ENCODE measurements at regions not wholly inside any gene's neighbourhood (a gene's known extent, or its start where the extent isn't known, plus 50 kb on each side); places are given as distances from the start of the nearest gene placed in this dataset.

GRCh38 chr19:30284209-30284608, 88.0 kb upstream of the ZNF536 start:
- TF ChIP-seq CTCF (IDR thresholded peaks at IDR 0.05), result no peak
- peaks cover 28% of the 10 kb centered on the region for H3K9me3 Mint-ChIP-seq (ENCODE audit: unreplicated experiment)
- no peak overlapping the region for H3K27ac Mint-ChIP-seq (ENCODE audit: unreplicated experiment)
- no peak overlapping the region for H3K4me3 Mint-ChIP-seq (ENCODE audit: unreplicated experiment)
- no peak for DNase-seq (ENCODE audit: extremely low spot score, unreplicated experiment)
- no peaks in the 10 kb centered on the region for H3K4me1 Mint-ChIP-seq (ENCODE audit: unreplicated experiment)
- no peaks in the 10 kb centered on the region for H3K27me3 Mint-ChIP-seq (ENCODE audit: unreplicated experiment)
- H3K36me3 Mint-ChIP-seq (ENCODE audit: unreplicated experiment), result no peaks in the 10 kb centered on the region

GRCh38 chr19:30284885-30285284, 87.3 kb upstream of the ZNF536 start:
- no peak for DNase-seq (ENCODE audit: extremely low spot score, unreplicated experiment)
- Mint-ChIP-seq H3K36me3 (ENCODE audit: unreplicated experiment) (no peaks in the 10 kb centered on the region), H3K9me3 (ENCODE audit: unreplicated experiment) (peaks cover 30% of the 10 kb centered on the region), H3K27ac (ENCODE audit: unreplicated experiment) (no peak overlapping the region), H3K4me1 (ENCODE audit: unreplicated experiment) (no peaks in the 10 kb centered on the region), H3K27me3 (ENCODE audit: unreplicated experiment) (no peaks in the 10 kb centered on the region), H3K4me3 (ENCODE audit: unreplicated experiment) (no peak overlapping the region)
- no peak for TF ChIP-seq CTCF (IDR thresholded peaks at IDR 0.05)

- H3K36me3 Mint-ChIP-seq (ENCODE audit: unreplicated experiment), result no peaks in the 10 kb centered on the region
- no peak overlapping the region for H3K27ac Mint-ChIP-seq (ENCODE audit: unreplicated experiment)
- DNase-seq (ENCODE audit: extremely low spot score, unreplicated experiment), result no peak
- H3K27me3 Mint-ChIP-seq (ENCODE audit: unreplicated experiment), result no peaks in the 10 kb centered on the region
- no peaks in the 10 kb centered on the region for H3K4me1 Mint-ChIP-seq (ENCODE audit: unreplicated experiment)
- H3K9me3 Mint-ChIP-seq (ENCODE audit: unreplicated experiment), result peaks cover 45% of the 10 kb centered on the region
- TF ChIP-seq CTCF (IDR thresholded peaks at IDR 0.05), result no peak
- no peak overlapping the region for H3K4me3 Mint-ChIP-seq (ENCODE audit: unreplicated experiment)
Measured at GRCh38 chr19:30286378-30286777, 85.8 kb upstream of the ZNF536 start.

- Mint-ChIP-seq H3K4me1 (ENCODE audit: unreplicated experiment) (no peaks in the 10 kb centered on the region), H3K27me3 (ENCODE audit: unreplicated experiment) (no peaks in the 10 kb centered on the region), H3K27ac (ENCODE audit: unreplicated experiment) (no peak overlapping the region), H3K9me3 (ENCODE audit: unreplicated experiment) (peaks cover 53% of the 10 kb centered on the region), H3K4me3 (ENCODE audit: unreplicated experiment) (no peak overlapping the region), H3K36me3 (ENCODE audit: unreplicated experiment) (no peaks in the 10 kb centered on the region)
- no peak for TF ChIP-seq CTCF (IDR thresholded peaks at IDR 0.05)
- DNase-seq (ENCODE audit: extremely low spot score, unreplicated experiment), result no peak
Measured at GRCh38 chr19:30287259-30287658, 84.9 kb upstream of the ZNF536 start.

- Mint-ChIP-seq H3K4me3 (ENCODE audit: unreplicated experiment) (no peak overlapping the region), H3K36me3 (ENCODE audit: unreplicated experiment) (no peaks in the 10 kb centered on the region), H3K9me3 (ENCODE audit: unreplicated experiment) (peaks cover 60% of the 10 kb centered on the region), H3K27me3 (ENCODE audit: unreplicated experiment) (no peaks in the 10 kb centered on the region), H3K4me1 (ENCODE audit: unreplicated experiment) (no peaks in the 10 kb centered on the region), H3K27ac (ENCODE audit: unreplicated experiment) (no peak overlapping the region)
- TF ChIP-seq CTCF (IDR thresholded peaks at IDR 0.05), result no peak
- DNase-seq (ENCODE audit: extremely low spot score, unreplicated experiment), result no peak
Measured at GRCh38 chr19:30287973-30288372, 84.2 kb upstream of the ZNF536 start.

Measured in osteocyte (in vitro differentiated cells).